Peyer's patch (tissue), 4 donors: ENCODE measurements at regions not wholly inside any gene's neighbourhood (a gene's known extent, or its start where the extent isn't known, plus 50 kb on each side); places are given as distances from the start of the nearest gene placed in this dataset.

Source experiments
- CTCF ChIP-seq, 6 experiments: fragments of 450-650 bp in 4 of 6; fragments of 200-600 bp in 2 of 6; sonication (generic) in 1 of 6; IDR thresholded peaks; one replicate each; pipeline ENCODE4 v1.5.1; 2017 to 2019; ENCODE audit warnings: antibody characterized with exemption in 6 of 6, mild to moderate bottlenecking in 3 of 6, moderate library complexity in 1 of 6
- POLR2A ChIP-seq, 2 donors: fragments of 450-650 bp; IDR thresholded peaks; one replicate each; pipeline ENCODE4 v1.5.1; 2017; ENCODE audit warnings: antibody characterized with exemption in 2 of 2, mild to moderate bottlenecking in 2 of 2, moderate library complexity in 2 of 2

- no peak for TF ChIP-seq CTCF (IDR thresholded peaks at IDR 0.05)
- TF ChIP-seq POLR2A (IDR thresholded peaks at IDR 0.05): no peak
These were observed 129.1 kb upstream of the CBLN2 start for GRCh38 chr18:72673242-72673641.
